Keratinocyte (primary cell): ENCODE measurements at regions not wholly inside any gene's neighbourhood (a gene's known extent, or its start where the extent isn't known, plus 50 kb on each side); places are given as distances from the start of the nearest gene placed in this dataset.

Experiments used
- CTCF ChIP-seq, 3 experiments: IDR thresholded peaks in 1 of 3; conservative IDR thresholded peaks in 1 of 3; optimal IDR thresholded peaks in 1 of 3; 2 replicates in 2 of 3; 3 replicates in 1 of 3; pipeline versions ENCODE3 to v1.5.1; 2011; ENCODE audit warnings: low read length in 3 of 3, mild to moderate bottlenecking in 3 of 3, moderate library complexity in 2 of 3, control low read depth in 1 of 3, inconsistent platforms in 1 of 3; ENCODE audit not compliant: insufficient read depth in 2 of 3; ENCODE audit errors: extremely low read depth in 1 of 3
- EZH2 ChIP-seq: IDR thresholded peaks from one replicate; pipeline ENCODE4 v1.6.1; 2012; ENCODE audit warnings: inconsistent platforms, mild to moderate bottlenecking, low read length, moderate library complexity

GRCh38 chr2:64910523-64910922 is 78.7 kb upstream of the SLC1A4 start:
- TF ChIP-seq CTCF (optimal IDR thresholded peaks at IDR 0.05 in 1 of 3, IDR thresholded peaks at IDR 0.05 in 1 of 3, conservative IDR thresholded peaks at IDR 0.05 in 1 of 3; ENCODE audit: extremely low read depth in 1 of 3, insufficient read depth in 2 of 3, low read length in 3 of 3) (no peak), EZH2 (no peak)
